ENCODE measurements at regions not wholly inside any gene's neighbourhood (a gene's known extent, or its start where the extent isn't known, plus 50 kb on each side); places are given as distances from the start of the nearest gene placed in this dataset.
A peak's percentile ranks its signal among the peaks of the same experiment; 100 is the strongest.

DNA sequence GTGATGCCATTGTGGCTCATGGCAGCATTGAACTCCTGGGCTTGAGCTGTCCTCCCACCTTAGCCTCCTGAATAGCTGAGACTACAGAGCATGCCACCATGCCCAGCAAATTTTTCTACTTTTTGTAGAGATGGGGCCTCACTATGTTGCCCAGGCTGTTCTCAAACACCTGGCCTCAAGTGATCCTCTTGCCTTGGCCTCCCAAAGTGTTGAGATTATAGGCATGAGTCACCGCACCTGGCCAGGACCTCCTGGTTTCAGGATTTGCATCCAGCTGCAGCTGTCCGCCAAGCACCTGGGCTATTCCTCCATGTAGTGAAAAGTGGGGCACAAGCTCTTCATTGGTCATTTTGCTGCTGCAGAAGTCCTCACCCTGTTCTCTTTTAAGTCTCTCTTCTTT lies 58.9 kb downstream of the ZNF22 start:
- Mint-ChIP-seq H3K36me3 (no peaks in the 10 kb centered on the region), H3K27ac (no peak overlapping the region), H3K27me3 (ENCODE audit: low read depth) (no peaks in the 10 kb centered on the region), H3K9me3 (0 out of 2 replicates have a peak, but pooled peaks cover 4% of the 10 kb centered on the region), H3K4me3 (no peak overlapping the region), H3K4me1 (peaks cover 19% of the 10 kb centered on the region)
- CTCF ChIA-PET: no interaction called here
- no peak for ATAC-seq
- POLR2A ChIA-PET: no interaction called here
- no peak for TF ChIP-seq GTF2I (CRISPR knock-in tag; conservative IDR thresholded peaks at IDR 0.05)
- TF ChIP-seq GABPB1 (CRISPR knock-in tag; IDR thresholded peaks at IDR 0.05): no peak
- peak; percentile 85 for TF ChIP-seq ZNF121 (CRISPR knock-in tag; IDR thresholded peaks at IDR 0.05)
- DNase-seq (ENCODE audit: low spot score): no peak

- CTCF ChIA-PET: interaction anchor here (1.6 kb wide), 1 partner anchor 129 kb away, joined by 4 read pairs; no protein-coding TSS in a partner anchor
Observed at GRCh38 chr10:45061982-45062381, 61.3 kb downstream of the ZNF22 start.

More at GRCh38 chr10:45061982-45062381, 61.3 kb downstream of the ZNF22 start:
- Mint-ChIP-seq H3K4me1 (peaks cover 19% of the 10 kb centered on the region), H3K4me3 (no peak overlapping the region), H3K9me3 (0 out of 2 replicates have a peak, but pooled peaks cover 4% of the 10 kb centered on the region), H3K36me3 (no peaks in the 10 kb centered on the region), H3K27me3 (ENCODE audit: low read depth) (no peaks in the 10 kb centered on the region), H3K27ac (no peak overlapping the region)
- TF ChIP-seq JAZF1 (CRISPR knock-in tag; IDR thresholded peaks at IDR 0.05) (no peak), ATF1 (CRISPR knock-in tag; IDR thresholded peaks at IDR 0.05) (no peak), GRHL2 (CRISPR knock-in tag; IDR thresholded peaks at IDR 0.05; ENCODE audit: insufficient replicate concordance, severe bottlenecking) (no peak), SP1 (CRISPR knock-in tag; conservative IDR thresholded peaks at IDR 0.05) (no peak), PREB (CRISPR knock-in tag; IDR thresholded peaks at IDR 0.05; ENCODE audit: borderline replicate concordance) (no peak), CREB1 (CRISPR knock-in tag; IDR thresholded peaks at IDR 0.05) (no peak)
- TF ChIP-seq, protein P1, sequence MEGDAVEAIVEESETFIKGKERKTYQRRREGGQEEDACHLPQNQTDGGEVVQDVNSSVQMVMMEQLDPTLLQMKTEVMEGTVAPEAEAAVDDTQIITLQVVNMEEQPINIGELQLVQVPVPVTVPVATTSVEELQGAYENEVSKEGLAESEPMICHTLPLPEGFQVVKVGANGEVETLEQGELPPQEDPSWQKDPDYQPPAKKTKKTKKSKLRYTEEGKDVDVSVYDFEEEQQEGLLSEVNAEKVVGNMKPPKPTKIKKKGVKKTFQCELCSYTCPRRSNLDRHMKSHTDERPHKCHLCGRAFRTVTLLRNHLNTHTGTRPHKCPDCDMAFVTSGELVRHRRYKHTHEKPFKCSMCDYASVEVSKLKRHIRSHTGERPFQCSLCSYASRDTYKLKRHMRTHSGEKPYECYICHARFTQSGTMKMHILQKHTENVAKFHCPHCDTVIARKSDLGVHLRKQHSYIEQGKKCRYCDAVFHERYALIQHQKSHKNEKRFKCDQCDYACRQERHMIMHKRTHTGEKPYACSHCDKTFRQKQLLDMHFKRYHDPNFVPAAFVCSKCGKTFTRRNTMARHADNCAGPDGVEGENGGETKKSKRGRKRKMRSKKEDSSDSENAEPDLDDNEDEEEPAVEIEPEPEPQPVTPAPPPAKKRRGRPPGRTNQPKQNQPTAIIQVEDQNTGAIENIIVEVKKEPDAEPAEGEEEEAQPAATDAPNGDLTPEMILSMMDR (IDR thresholded peaks at IDR 0.05): no peak
- TF ChIP-seq, protein P2, sequence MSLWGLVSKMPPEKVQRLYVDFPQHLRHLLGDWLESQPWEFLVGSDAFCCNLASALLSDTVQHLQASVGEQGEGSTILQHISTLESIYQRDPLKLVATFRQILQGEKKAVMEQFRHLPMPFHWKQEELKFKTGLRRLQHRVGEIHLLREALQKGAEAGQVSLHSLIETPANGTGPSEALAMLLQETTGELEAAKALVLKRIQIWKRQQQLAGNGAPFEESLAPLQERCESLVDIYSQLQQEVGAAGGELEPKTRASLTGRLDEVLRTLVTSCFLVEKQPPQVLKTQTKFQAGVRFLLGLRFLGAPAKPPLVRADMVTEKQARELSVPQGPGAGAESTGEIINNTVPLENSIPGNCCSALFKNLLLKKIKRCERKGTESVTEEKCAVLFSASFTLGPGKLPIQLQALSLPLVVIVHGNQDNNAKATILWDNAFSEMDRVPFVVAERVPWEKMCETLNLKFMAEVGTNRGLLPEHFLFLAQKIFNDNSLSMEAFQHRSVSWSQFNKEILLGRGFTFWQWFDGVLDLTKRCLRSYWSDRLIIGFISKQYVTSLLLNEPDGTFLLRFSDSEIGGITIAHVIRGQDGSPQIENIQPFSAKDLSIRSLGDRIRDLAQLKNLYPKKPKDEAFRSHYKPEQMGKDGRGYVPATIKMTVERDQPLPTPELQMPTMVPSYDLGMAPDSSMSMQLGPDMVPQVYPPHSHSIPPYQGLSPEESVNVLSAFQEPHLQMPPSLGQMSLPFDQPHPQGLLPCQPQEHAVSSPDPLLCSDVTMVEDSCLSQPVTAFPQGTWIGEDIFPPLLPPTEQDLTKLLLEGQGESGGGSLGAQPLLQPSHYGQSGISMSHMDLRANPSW (CRISPR knock-in tag; conservative IDR thresholded peaks at IDR 0.05; ENCODE audit: low read depth): no peak
- TF ChIP-seq, protein P3, sequence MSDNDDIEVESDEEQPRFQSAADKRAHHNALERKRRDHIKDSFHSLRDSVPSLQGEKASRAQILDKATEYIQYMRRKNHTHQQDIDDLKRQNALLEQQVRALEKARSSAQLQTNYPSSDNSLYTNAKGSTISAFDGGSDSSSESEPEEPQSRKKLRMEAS (CRISPR knock-in tag; IDR thresholded peaks at IDR 0.05): no peak
- TF ChIP-seq, protein P4, sequence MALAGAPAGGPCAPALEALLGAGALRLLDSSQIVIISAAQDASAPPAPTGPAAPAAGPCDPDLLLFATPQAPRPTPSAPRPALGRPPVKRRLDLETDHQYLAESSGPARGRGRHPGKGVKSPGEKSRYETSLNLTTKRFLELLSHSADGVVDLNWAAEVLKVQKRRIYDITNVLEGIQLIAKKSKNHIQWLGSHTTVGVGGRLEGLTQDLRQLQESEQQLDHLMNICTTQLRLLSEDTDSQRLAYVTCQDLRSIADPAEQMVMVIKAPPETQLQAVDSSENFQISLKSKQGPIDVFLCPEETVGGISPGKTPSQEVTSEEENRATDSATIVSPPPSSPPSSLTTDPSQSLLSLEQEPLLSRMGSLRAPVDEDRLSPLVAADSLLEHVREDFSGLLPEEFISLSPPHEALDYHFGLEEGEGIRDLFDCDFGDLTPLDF (CRISPR knock-in tag; IDR thresholded peaks at IDR 0.05): no peak
- TF ChIP-seq, protein P5, sequence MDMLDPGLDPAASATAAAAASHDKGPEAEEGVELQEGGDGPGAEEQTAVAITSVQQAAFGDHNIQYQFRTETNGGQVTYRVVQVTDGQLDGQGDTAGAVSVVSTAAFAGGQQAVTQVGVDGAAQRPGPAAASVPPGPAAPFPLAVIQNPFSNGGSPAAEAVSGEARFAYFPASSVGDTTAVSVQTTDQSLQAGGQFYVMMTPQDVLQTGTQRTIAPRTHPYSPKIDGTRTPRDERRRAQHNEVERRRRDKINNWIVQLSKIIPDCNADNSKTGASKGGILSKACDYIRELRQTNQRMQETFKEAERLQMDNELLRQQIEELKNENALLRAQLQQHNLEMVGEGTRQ (CRISPR knock-in tag; IDR thresholded peaks at IDR 0.05): no peak
- no peak for ATAC-seq
- DNase-seq (ENCODE audit: low spot score): no peak
- POLR2A ChIA-PET: no interaction called here
